Endothelial cell of umbilical vein (primary cell): ENCODE measurements at regions not wholly inside any gene's neighbourhood (a gene's known extent, or its start where the extent isn't known, plus 50 kb on each side); places are given as distances from the start of the nearest gene placed in this dataset.

ENCODE experiments used
- BruUV-seq: library from RNA; stranded (reverse); fragments of 400-500 nt; replicated peaks from 2 replicates; lab custom pipeline; 2021; lab: Mats Ljungman, UMichigan
- CTCF ChIA-PET: fragments of 300-600, 350-600 bp; sonication (Branson Sonifier 250); formaldehyde crosslinking; loops from one replicate; lab custom pipeline; 2021; ENCODE audit warnings: antibody characterized with exemption, inconsistent platforms; lab: Charles Lee
- POLR2A ChIA-PET: fragments of 300-600, 350-600 bp; sonication (Branson Sonifier 250); formaldehyde crosslinking; loops from one replicate; lab custom pipeline; 2021; ENCODE audit warnings: antibody characterized with exemption, inconsistent platforms; lab: Charles Lee
- DNase-seq: peaks from one replicate; pipeline ENCODE4 v3.0.0-alpha.2; 2011; ENCODE audit warnings: low read depth, low spot score
- FAIRE-seq: peaks from 2 replicates; lab custom pipeline; 2011; peaks lifted over from hg19 to GRCh38; lab: Jason Lieb, UNC
- H2AFZ ChIP-seq: 2 replicates; pipeline ENCODE4 v1.6.0; 2012; ENCODE audit warnings: low read depth, low read length, control low read depth, inconsistent platforms
- H3K27ac ChIP-seq: 2 replicates; pipeline ENCODE4 v1.5.1; 2011; ENCODE audit warnings: low read depth, mild to moderate bottlenecking, control low read depth, low read length, moderate library complexity; ENCODE audit not compliant: insufficient read depth
- H3K27me3 ChIP-seq, 2 experiments: 2 replicates each; pipeline versions ENCODE4 v1.6.0 to v1.6.1; 2011; ENCODE audit warnings: low read length in 2 of 2, mixed read lengths in 1 of 2; ENCODE audit not compliant: control insufficient read depth in 2 of 2, insufficient read depth in 2 of 2
- H3K36me3 ChIP-seq, 2 experiments: 2 replicates in 1 of 2; 3 replicates in 1 of 2; pipeline ENCODE4 v1.5.1; 2011; ENCODE audit warnings: low read length in 2 of 2, mild to moderate bottlenecking in 1 of 2, moderate library complexity in 1 of 2; ENCODE audit not compliant: control insufficient read depth in 2 of 2, insufficient read depth in 2 of 2; ENCODE audit errors: extremely low read depth in 1 of 2
- H3K4me1 ChIP-seq: 3 replicates; pipeline ENCODE4 v1.5.1; 2011; ENCODE audit warnings: mild to moderate bottlenecking, low read length; ENCODE audit not compliant: control insufficient read depth, insufficient read depth; ENCODE audit errors: extremely low read depth
- H3K4me2 ChIP-seq: 2 replicates; pipeline ENCODE4 v1.6.1; 2011; ENCODE audit warnings: low read length, control low read depth, mixed read lengths; ENCODE audit not compliant: insufficient read depth
- H3K4me3 ChIP-seq, 3 experiments: fragments of 200-600 bp in 1 of 3; sonication (generic), shearing (Covaris generic) in 1 of 3; replicated peaks in 1 of 3; 2 replicates each; pipeline ENCODE4 v1.5.1; 2011 to 2016; ENCODE audit warnings: control low read depth in 3 of 3, low read length in 3 of 3, mild to moderate bottlenecking in 2 of 3, inconsistent platforms in 1 of 3, low read depth in 1 of 3, moderate library complexity in 1 of 3; ENCODE audit not compliant: insufficient read depth in 1 of 3
- H3K79me2 ChIP-seq: 2 replicates; pipeline ENCODE4 v1.6.0; 2012; ENCODE audit warnings: low read length, inconsistent platforms; ENCODE audit not compliant: control insufficient read depth, insufficient read depth
- H3K9ac ChIP-seq: replicated peaks from 2 replicates; pipeline ENCODE3; 2011; ENCODE audit warnings: low read length, control low read depth; ENCODE audit not compliant: insufficient read depth; ENCODE audit errors: extremely low read depth
- H3K9me1 ChIP-seq: replicated peaks from 3 replicates; pipeline ENCODE4 v1.6.0; 2011; ENCODE audit warnings: mild to moderate bottlenecking, low read length; ENCODE audit not compliant: control insufficient read depth, insufficient read depth; ENCODE audit errors: extremely low read depth
- H3K9me3 ChIP-seq: replicated peaks from 2 replicates; pipeline ENCODE4 v1.5.1; 2012; ENCODE audit warnings: low read length, inconsistent platforms; ENCODE audit not compliant: control insufficient read depth, insufficient read depth
- H4K20me1 ChIP-seq: replicated peaks from 2 replicates; pipeline ENCODE3; 2011; ENCODE audit warnings: mild to moderate bottlenecking, low read length; ENCODE audit not compliant: control insufficient read depth, insufficient read depth; ENCODE audit errors: extremely low read depth
- EZH2 ChIP-seq: IDR thresholded peaks from 2 replicates; pipeline ENCODE4 v1.6.1; 2012; ENCODE audit warnings: borderline replicate concordance, low read depth, mild to moderate bottlenecking, moderate library complexity, low read length, inconsistent platforms; ENCODE audit not compliant: severe bottlenecking
- FOS ChIP-seq: IDR thresholded peaks from 2 replicates; pipeline ENCODE4 v1.6.1; 2011; ENCODE audit warnings: mild to moderate bottlenecking, low read length, moderate library complexity, borderline replicate concordance; ENCODE audit not compliant: insufficient read depth
- GATA2 ChIP-seq: IDR thresholded peaks from 2 replicates; pipeline ENCODE4 v1.7.0; 2011; ENCODE audit warnings: low read depth, mild to moderate bottlenecking, moderate library complexity, mixed read lengths, low read length; ENCODE audit not compliant: insufficient read length, insufficient read depth
- JUN ChIP-seq: IDR thresholded peaks from 2 replicates; pipeline ENCODE4 v1.6.1; 2011; ENCODE audit warnings: borderline replicate concordance, low read depth; ENCODE audit not compliant: insufficient read length, insufficient read depth
- MAX ChIP-seq: IDR thresholded peaks from 2 replicates; pipeline ENCODE4 v1.6.1; 2011; ENCODE audit not compliant: insufficient read depth, insufficient read length
- MYC ChIP-seq: IDR thresholded peaks from one replicate; pipeline ENCODE4 v1.6.1; 2011; ENCODE audit warnings: mild to moderate bottlenecking, low read depth, low read length
- POLR2A ChIP-seq: IDR thresholded peaks from 2 replicates; pipeline ENCODE4 v1.6.1; 2012; ENCODE audit warnings: low read depth, mild to moderate bottlenecking, control low read depth, low read length
- POLR2AphosphoS5 ChIP-seq: IDR thresholded peaks from 2 replicates; pipeline ENCODE4 v1.6.1; 2012; ENCODE audit warnings: low read depth, mild to moderate bottlenecking, control low read depth, low read length, moderate library complexity; ENCODE audit not compliant: insufficient read depth
- dilution Hi-C: fragments of 300-500 bp; cut with MboI; formaldehyde crosslinking; loops from one replicate; pipeline ENCODE4 v1.15.0; 2019; ENCODE audit warnings: low sequenced_read_pairs; ENCODE audit not compliant: extremely low pct_ligation_motif_present
- intact Hi-C: fragments of 100-400 bp; cut with micrococcal nuclease; formaldehyde crosslinking; loops from one replicate; pipeline ENCODE4 v1.10.0; 2022
- TF ChIP-seq, protein P1 (sequence below), 2 donors: IDR thresholded peaks; 1 replicate in 1 of 2; 2 replicates in 1 of 2; pipeline ENCODE4 v1.5.1; 2011; ENCODE audit warnings: low read length in 2 of 2, mild to moderate bottlenecking in 2 of 2, moderate library complexity in 2 of 2, control low read depth in 1 of 2, inconsistent platforms in 1 of 2, low read depth in 1 of 2; ENCODE audit not compliant: insufficient read depth in 1 of 2; ENCODE audit errors: extremely low read depth in 1 of 2

DNA sequence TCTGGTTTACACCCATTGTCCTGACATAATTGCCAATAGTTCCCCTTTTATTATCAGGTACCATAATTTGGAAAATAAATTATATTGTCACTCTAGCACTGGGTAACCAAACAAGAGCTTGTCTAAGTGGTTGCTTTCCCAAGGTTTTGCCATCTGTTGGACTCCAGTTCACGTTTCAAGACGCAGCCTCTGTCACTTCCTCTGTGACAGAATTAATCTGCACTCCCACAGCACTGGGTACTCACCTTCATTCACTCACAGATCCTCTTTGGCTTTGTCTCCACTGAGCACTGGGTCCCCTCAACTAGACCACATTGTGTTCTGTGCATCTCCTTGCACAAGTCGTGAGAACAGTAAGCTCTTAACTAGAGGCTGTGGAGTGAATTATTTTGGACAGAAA, 123.6 kb upstream of the JUN start:
- intact Hi-C loops, result no loop called here
- H4K20me1 ChIP-seq, result no peaks in the 10 kb centered on the region
- no TSS peak for BruUV-seq
- FAIRE-seq (no peak), DNase-seq (no peak)
- H3K27ac ChIP-seq, result no peak overlapping the region
- H3K27me3 ChIP-seq, result no peaks in the 10 kb centered on the region
- dilution Hi-C loops, result no loop called here
- H3K9me3 ChIP-seq, result no peaks in the 10 kb centered on the region
- H3K4me3 ChIP-seq, result no peak overlapping the region
- no peaks in the 10 kb centered on the region for H3K79me2 ChIP-seq
- H3K36me3 ChIP-seq, result no peaks in the 10 kb centered on the region
- ChIA-PET POLR2A (no interaction called here), CTCF (interaction anchor here (1.2 kb wide), 1 partner anchor 170 kb away, joined by 5 read pairs; no protein-coding TSS in a partner anchor)
- peak overlapping the region; percentile 49 for H2AFZ ChIP-seq
- no peak overlapping the region for H3K4me2 ChIP-seq
- H3K4me1 ChIP-seq, result peaks cover 42% of the 10 kb centered on the region
- TF ChIP-seq JUN (no peak), GATA2 (no peak), EZH2 (no peak), FOS (no peak), POLR2AphosphoS5 (no peak), POLR2A (no peak), MAX (no peak), MYC (no peak)
- TF ChIP-seq, protein P1, sequence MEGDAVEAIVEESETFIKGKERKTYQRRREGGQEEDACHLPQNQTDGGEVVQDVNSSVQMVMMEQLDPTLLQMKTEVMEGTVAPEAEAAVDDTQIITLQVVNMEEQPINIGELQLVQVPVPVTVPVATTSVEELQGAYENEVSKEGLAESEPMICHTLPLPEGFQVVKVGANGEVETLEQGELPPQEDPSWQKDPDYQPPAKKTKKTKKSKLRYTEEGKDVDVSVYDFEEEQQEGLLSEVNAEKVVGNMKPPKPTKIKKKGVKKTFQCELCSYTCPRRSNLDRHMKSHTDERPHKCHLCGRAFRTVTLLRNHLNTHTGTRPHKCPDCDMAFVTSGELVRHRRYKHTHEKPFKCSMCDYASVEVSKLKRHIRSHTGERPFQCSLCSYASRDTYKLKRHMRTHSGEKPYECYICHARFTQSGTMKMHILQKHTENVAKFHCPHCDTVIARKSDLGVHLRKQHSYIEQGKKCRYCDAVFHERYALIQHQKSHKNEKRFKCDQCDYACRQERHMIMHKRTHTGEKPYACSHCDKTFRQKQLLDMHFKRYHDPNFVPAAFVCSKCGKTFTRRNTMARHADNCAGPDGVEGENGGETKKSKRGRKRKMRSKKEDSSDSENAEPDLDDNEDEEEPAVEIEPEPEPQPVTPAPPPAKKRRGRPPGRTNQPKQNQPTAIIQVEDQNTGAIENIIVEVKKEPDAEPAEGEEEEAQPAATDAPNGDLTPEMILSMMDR (IDR thresholded peaks at IDR 0.05; ENCODE audit: extremely low read depth in 1 of 2, insufficient read depth in 1 of 2, low read depth in 1 of 2, low read length in 2 of 2), result no peak
- H3K9ac ChIP-seq, result no peak overlapping the region
- no peaks in the 10 kb centered on the region for H3K9me1 ChIP-seq
